ENCODE measurements at regions not wholly inside any gene's neighbourhood (a gene's known extent, or its start where the extent isn't known, plus 50 kb on each side); places are given as distances from the start of the nearest gene placed in this dataset.
"Not testable (repeated sequence)": the region's sequence is repeated elsewhere in the genome, so short reads cannot be mapped to it uniquely, and the experiment has no call there.

GRCh38 chr6:144479991-144480390, 194.9 kb downstream of the UTRN start:
- no peak for DNase-seq

- DNase-seq, result no peak
Observed at GRCh38 chr6:144480473-144480872, 195.3 kb downstream of the UTRN start.

- DNase-seq, result no peak
Observed at GRCh38 chr6:144481527-144481926, 196.4 kb downstream of the UTRN start.

GRCh38 chr6:144482142-144482541, 197.0 kb downstream of the UTRN start:
- peak; percentile 74 for DNase-seq

- DNase-seq, result no peak
Observed at GRCh38 chr6:144485531-144485930, 200.4 kb downstream of the UTRN start.

GRCh38 chr6:144488590-144488989, 203.5 kb downstream of the UTRN start:
- no peak for DNase-seq

GRCh38 chr6:144493035-144493910, 208.1 kb downstream of the UTRN start:
- no peak for DNase-seq

GRCh38 chr6:144495076-144495475, 209.9 kb downstream of the UTRN start:
- not testable (repeated sequence) for DNase-seq

- no peak for DNase-seq
Observed at GRCh38 chr6:144497650-144498049, 212.5 kb downstream of the UTRN start.

GRCh38 chr6:144500892-144501291, 215.8 kb downstream of the UTRN start:
- no peak for DNase-seq

- DNase-seq, result not testable (repeated sequence)
Observed at GRCh38 chr6:144505214-144505613, 220.1 kb downstream of the UTRN start.

GRCh38 chr6:144506051-144506450, 220.9 kb downstream of the UTRN start:
- DNase-seq, result not testable (repeated sequence)

- DNase-seq, result not testable (repeated sequence)
Observed at GRCh38 chr6:144507772-144508312, 222.7 kb downstream of the UTRN start.

- no peak for DNase-seq
Observed at GRCh38 chr6:144510859-144511258, 225.7 kb downstream of the UTRN start.

- no peak for DNase-seq
Observed at GRCh38 chr6:144515761-144516160, 230.6 kb downstream of the UTRN start.

GRCh38 chr6:144519426-144519825, 234.3 kb downstream of the UTRN start:
- DNase-seq, result no peak

- no peak for DNase-seq
Observed at GRCh38 chr6:144528743-144529425, 243.7 kb downstream of the UTRN start.

- no peak for DNase-seq
Observed at GRCh38 chr6:144530118-144530517, 245.0 kb downstream of the UTRN start.

- DNase-seq, result not testable (repeated sequence)
Observed at GRCh38 chr6:144532238-144532637, 247.1 kb downstream of the UTRN start.

- DNase-seq, result no peak
Observed at GRCh38 chr6:144534180-144534579, 249.0 kb downstream of the UTRN start.

GRCh38 chr6:144535630-144536029, 250.5 kb downstream of the UTRN start:
- DNase-seq, result no peak

GRCh38 chr6:144536079-144536478, 250.9 kb downstream of the UTRN start:
- no peak for DNase-seq

- DNase-seq, result no peak
Observed at GRCh38 chr6:144543006-144543871, 258.1 kb downstream of the UTRN start.

Data from activated gamma-delta T cell treated with Interleukin-2 at 50 U/mL for 16 hours (primary cell).